NCI-H345 treated with DMSO at 0.1 percent for 48 hours (cell line): ENCODE measurements at regions not wholly inside any gene's neighbourhood (a gene's known extent, or its start where the extent isn't known, plus 50 kb on each side); places are given as distances from the start of the nearest gene placed in this dataset.
"Not testable (repeated sequence)": the region's sequence is repeated elsewhere in the genome, so short reads cannot be mapped to it uniquely, and the experiment has no call there.

Experiments
- DNase-seq: peaks from one replicate; lab custom pipeline; 2025; ENCODE audit not compliant: unreplicated experiment; lab: John Stamatoyannopoulos, UW

GRCh38 chr2:181789827-181790448, 101.6 kb upstream of the ITPRID2 start:
- DNase-seq, result no peak

GRCh38 chr2:181790716-181791649, 100.5 kb upstream of the ITPRID2 start:
- no peak for DNase-seq

DNA sequence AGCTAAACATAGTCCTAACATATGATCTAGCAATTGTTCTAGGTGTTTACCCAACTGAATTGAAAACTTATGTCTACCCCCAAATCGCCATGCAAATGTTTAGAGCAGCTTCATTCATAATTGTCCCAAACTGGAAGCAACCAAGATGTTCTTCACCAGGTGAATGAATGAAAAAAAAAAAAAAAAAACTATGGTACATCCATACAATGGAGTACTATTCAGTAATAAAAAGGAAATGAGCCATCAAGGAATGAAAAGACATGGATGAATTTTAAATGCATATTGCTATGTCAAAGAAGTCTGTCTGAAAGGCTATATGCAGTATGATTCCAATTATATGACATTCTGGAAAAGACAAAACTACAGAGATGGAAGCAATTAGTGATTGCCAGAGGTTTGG, 98.6 kb upstream of the ITPRID2 start:
- DNase-seq, result no peak

DNA sequence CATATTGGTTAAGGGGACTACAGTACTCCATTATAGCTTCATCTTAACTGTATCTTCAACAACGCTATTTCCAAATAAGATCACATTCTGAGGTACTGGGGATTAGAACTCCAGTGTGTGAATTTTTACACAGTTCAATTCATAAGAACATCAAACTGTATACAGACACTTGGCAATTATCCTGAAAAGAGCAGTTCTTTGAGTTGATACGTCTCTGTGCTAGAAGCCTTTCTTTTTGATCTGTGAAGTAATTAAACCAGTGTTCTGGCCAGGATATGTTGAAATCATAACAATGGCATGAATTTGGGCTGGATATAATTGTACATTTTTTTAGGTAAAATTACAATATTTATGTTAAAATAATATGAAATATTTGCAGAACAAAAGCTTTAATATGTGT, 93.5 kb upstream of the ITPRID2 start:
- DNase-seq, result no peak

- not testable (repeated sequence) for DNase-seq
These were observed 89.2 kb upstream of the ITPRID2 start for GRCh38 chr2:181802300-181802699.

DNA sequence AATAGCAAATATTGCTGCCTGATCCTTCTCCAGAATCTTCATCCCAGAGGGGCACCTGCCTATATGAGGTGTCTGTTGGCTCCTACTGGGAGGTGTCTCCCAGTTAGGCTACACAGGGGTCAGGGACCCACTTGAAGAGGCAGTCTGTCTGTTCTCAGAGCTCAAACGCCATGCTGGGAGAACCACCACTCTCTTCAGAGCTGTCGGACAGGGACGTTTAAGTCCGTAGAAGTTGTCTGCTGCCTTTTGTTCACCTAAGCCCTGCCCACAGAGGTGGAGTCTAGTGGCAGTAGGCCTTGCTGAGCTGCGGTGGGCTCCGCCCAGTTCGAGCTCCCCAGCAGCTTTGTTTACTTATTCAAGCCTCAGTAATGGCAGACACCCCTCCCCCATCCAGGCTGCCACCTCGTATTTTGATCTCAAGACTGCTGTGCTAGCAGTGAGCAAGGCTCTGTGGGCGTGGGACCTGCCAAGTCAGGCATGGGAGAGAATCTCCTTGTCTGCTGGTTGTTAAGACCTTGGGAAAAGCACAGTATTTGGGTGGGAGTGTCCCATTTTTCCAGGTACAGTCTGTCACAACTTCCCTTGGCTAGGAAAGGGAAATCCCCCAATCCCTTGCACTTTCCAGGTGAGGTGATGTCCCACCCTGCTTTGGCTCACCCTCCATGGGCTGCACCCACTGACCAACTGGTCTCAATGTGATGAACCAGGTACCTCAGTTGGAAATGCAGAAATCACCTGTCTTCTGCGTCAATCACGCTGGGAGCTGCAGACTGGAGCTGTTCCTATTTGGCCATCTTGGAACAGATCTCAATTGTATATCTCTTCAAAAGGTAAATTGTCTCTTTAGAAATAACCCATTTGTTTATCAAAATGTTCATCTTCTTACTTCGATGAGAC, 87.4 kb upstream of the ITPRID2 start:
- DNase-seq, result not testable (repeated sequence)

- DNase-seq, result no peak
These were observed 86.1 kb upstream of the ITPRID2 start for GRCh38 chr2:181805228-181806038.

- DNase-seq, result no peak
These were observed 85.5 kb upstream of the ITPRID2 start for GRCh38 chr2:181806039-181806392.

DNA sequence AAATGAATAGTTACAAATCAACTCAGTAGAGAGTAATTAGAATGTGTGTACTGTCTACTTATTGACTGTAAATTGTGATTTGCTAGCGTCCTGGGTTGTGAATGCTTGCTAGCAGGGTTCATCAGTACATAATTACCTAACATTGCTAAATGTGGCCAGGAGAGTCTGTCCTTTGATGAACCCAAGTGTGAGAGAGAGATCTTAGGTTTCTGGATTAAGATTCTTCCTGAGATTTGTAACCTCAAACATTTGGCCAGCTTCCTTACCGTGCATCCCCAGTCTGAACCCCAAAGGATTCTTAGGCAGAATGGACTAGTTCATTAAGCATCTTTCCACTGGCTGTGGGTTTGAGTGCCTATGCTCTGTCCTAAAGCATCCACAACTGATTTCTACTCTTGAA, 84.0 kb upstream of the ITPRID2 start:
- no peak for DNase-seq

DNA sequence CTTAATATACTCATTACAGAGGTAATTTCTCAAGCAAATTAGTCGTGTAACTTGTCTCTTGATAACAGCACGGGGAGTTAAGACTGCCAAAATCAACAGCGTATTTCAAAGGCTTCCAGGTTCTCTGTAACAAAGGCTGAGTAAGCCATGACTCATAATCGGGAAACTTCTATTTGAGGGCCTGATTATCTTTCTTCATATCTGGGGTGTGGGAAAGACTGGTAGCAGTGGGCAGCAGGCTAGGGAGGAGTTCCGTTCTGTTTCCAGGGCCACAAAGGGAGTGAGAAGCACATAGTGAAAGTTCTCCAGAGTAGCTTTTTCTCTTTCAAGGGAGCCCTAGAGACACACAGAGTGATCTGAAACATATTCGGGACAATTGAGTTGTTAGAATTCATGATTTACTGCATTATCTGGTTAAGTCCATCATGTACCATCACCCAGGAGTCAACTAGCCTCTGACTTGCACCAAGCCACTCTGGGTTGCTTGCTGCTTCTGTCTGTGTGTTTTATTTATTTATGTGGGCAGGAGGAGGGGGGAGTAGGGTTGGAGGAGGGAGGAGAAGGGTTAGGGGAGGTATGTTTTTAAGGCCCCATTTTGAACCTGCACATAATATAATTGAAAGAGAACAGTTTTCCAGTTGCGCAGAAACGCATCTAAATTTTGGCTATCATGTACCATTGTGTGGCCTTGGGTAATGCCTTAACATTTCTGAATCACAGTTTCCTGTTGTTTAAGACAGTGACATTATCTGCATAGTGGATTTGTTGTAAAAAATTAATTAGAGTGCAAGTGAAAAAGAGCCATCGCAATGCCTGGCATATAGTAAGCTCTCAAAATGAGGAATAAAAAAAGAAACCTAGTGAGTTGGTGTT, 80.5 kb upstream of the ITPRID2 start:
- no peak for DNase-seq

- no peak for DNase-seq
These were observed 79.3 kb upstream of the ITPRID2 start for GRCh38 chr2:181812106-181812743.

DNA sequence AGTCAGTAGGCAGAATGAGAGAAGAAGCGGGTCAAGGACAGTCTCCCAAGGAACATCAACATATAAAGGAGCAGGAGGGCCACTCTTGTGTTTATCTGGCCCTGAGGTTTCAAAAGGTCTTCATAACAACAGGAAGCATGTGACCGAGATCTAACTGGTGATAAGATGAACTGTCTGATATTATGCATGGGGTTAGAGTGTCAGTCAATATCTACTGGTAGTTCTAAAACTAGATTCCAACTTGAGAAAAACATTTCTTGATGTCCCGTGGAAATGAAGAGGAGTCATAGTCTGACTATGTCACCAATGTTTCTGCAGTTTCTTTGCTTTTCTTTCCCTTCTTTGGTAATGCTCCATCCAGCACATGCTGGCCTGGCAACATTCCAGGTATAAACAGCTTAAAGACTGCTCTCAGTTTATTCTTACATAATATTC, 77.5 kb upstream of the ITPRID2 start:
- DNase-seq, result no peak

DNA sequence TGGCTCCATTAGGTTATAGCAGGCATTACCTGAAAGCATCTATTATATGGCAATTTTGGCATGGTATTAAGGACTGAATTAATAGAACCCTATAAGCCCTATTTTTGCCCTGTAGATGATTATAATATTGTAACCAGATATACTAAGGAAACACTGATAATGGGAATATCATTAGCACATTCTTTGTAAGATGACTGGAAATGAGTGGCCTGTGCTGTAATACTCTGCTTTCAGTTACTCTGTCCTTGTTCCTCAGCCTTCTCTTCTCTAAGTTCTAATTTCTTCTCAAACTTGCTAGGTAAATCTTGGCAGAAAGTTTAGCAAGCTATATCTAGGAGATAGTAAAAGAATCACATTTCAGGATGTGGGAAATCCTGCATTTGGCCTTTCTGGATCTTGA, 74.0 kb upstream of the ITPRID2 start:
- no peak for DNase-seq

DNA sequence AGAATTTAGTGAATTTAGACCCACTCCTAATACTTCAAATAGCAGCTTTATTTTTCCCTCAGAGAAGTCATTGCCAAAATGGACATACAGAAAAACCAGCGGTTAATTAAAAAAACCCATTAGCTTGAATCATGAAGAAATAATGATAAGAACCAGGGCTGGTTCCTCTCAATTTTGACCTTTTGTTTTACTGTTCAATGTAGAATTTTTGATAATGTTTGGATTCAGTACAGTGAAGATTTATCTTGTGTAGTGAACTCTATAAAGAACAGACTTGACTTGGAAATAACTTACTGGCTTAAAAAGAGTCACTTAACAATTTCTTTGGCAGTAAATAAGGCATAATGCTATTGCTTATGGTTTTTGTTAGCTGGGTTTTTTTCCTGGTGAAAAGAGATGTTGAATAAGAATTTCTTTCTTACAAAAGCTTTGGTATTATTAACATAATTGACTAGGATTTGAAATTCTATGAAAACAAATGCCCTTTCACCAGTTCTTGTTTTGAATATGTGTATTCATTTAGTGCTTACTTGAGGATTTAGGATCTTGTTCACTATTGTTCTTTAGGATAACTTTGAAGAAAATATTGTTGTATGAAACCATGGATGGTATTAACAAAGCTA, 73.4 kb upstream of the ITPRID2 start:
- DNase-seq, result no peak

GRCh38 chr2:181818840-181819239, 72.7 kb upstream of the ITPRID2 start:
- DNase-seq, result no peak

GRCh38 chr2:181821049-181821448, 70.5 kb upstream of the ITPRID2 start:
- DNase-seq, result no peak

DNA sequence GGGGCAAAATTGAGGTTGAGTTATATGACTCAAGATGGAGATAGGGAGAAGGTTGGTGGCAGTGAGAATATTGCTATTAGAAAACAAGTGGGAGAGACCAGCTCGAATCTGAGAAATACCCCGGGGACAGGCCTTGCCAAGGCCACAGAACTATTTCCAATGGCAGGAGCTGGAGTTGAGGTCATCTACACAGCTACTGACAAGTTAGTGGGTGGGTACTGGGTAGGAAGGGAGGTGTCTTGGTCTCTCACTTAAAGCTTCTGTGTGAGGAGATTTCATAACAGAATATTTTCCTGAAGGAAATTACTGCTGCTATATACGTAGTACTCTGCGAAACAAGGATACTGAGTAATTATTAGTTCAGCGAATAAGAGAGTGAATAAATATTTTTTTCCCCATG, 69.4 kb upstream of the ITPRID2 start:
- no peak for DNase-seq

GRCh38 chr2:181823405-181823804, 68.1 kb upstream of the ITPRID2 start:
- DNase-seq, result no peak
